DOHH2 (cell line): ENCODE measurements at regions not wholly inside any gene's neighbourhood (a gene's known extent, or its start where the extent isn't known, plus 50 kb on each side); places are given as distances from the start of the nearest gene placed in this dataset.
"Not testable (repeated sequence)": the region's sequence is repeated elsewhere in the genome, so short reads cannot be mapped to it uniquely, and the experiment has no call there.

Experiments
- H3F3A ChIP-seq: fragments of 200-600 bp; sonication (generic), shearing (Covaris generic); 2 replicates; pipeline ENCODE4 v1.6.0; 2016; ENCODE audit warnings: antibody characterized with exemption, mild to moderate bottlenecking; ENCODE audit not compliant: control insufficient read depth, insufficient read depth
- H3K27ac ChIP-seq: fragments of 200-600 bp; sonication (generic); 2 replicates; pipeline ENCODE4 v1.5.1; 2014; ENCODE audit warnings: low read depth, mild to moderate bottlenecking, low read length, moderate library complexity
- H3K27me3 ChIP-seq: fragments of 200-600 bp; sonication (generic); 2 replicates; pipeline ENCODE4 v1.6.1; 2014; ENCODE audit warnings: mild to moderate bottlenecking, low read length, mixed read lengths; ENCODE audit not compliant: control insufficient read depth
- H3K36me3 ChIP-seq: fragments of 200-600 bp; sonication (generic); 2 replicates; pipeline ENCODE4 v1.6.1; 2014; ENCODE audit warnings: mild to moderate bottlenecking, low read length, moderate library complexity, mixed read lengths; ENCODE audit not compliant: control insufficient read depth
- H3K4me1 ChIP-seq: fragments of 200-600 bp; sonication (generic); 2 replicates; pipeline ENCODE4 v1.6.1; 2014; ENCODE audit warnings: mild to moderate bottlenecking, low read length, mixed read lengths; ENCODE audit not compliant: control insufficient read depth
- H3K4me2 ChIP-seq: fragments of 200-600 bp; sonication (generic); 2 replicates; pipeline ENCODE4 v1.6.0; 2014; ENCODE audit warnings: mild to moderate bottlenecking, low read length, moderate library complexity
- H3K4me3 ChIP-seq: fragments of 200-600 bp; sonication (generic); 2 replicates; pipeline ENCODE4 v1.5.1; 2014; ENCODE audit warnings: mild to moderate bottlenecking, low read length, mixed read lengths
- H3K79me2 ChIP-seq: fragments of 200-600 bp; sonication (generic); 2 replicates; pipeline ENCODE4 v1.6.1; 2014; ENCODE audit warnings: mild to moderate bottlenecking, low read length, mixed read lengths; ENCODE audit not compliant: control insufficient read depth
- H3K9me2 ChIP-seq: fragments of 200-600 bp; sonication (generic); replicated peaks from 2 replicates; pipeline ENCODE4 v1.6.1; 2014; ENCODE audit warnings: mild to moderate bottlenecking, low read length, mixed read lengths; ENCODE audit not compliant: control insufficient read depth
- H3K9me3 ChIP-seq: fragments of 200-600 bp; sonication (generic); 2 replicates; pipeline ENCODE4 v1.6.1; 2014; ENCODE audit warnings: antibody characterized with exemption, low read length, mixed read lengths; ENCODE audit not compliant: control insufficient read depth, insufficient read depth
- H4K20me1 ChIP-seq: fragments of 200-600 bp; sonication (generic); 2 replicates; pipeline ENCODE4 v1.6.0; 2014; ENCODE audit warnings: low read depth, mild to moderate bottlenecking, antibody characterized with exemption, low read length, moderate library complexity; ENCODE audit not compliant: control insufficient read depth, insufficient read depth

DNA sequence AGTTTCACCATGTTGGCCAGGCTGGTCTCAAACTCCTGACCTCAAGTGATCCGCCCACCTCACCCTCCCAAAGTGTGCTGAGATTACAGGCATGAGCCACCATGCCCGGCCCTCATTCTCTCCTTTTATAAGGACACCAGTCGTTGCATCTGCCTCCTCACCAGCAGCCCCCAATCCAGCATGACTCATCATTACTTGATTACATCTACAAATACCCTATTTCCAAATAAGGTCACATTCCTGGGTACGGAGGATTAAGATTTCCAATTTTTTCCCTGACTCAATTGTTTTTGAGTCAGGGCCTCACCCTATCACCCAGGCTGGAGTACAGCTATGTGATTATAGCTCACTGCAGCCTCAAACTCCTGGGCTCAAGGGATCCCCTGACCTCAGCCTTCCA lies 49.8 kb upstream of the DEFB108B start:
- H4K20me1 ChIP-seq, H3K36me3 ChIP-seq, H3K9me3 ChIP-seq, H3K27ac ChIP-seq, H3K27me3 ChIP-seq, H3K9me2 ChIP-seq, H3K4me3 ChIP-seq, H3K79me2 ChIP-seq, H3K4me2 ChIP-seq, H3F3A ChIP-seq: not testable (repeated sequence)
- H3K4me1 ChIP-seq = peaks cover 12% of the 10 kb centered on the region
